GM23338 (cell line): ENCODE measurements at regions not wholly inside any gene's neighbourhood (a gene's known extent, or its start where the extent isn't known, plus 50 kb on each side); places are given as distances from the start of the nearest gene placed in this dataset.

Experiments
- ATAC-seq: fragments of 200-7000 bp; cut with Tn5 transposase; 3 replicates; pipeline ENCODE4 v1.9.1; 2020
- DNase-seq: peaks from one replicate; pipeline ENCODE4 v3.0.0-alpha.2; 2015; ENCODE audit warnings: low spot score
- H2AFZ ChIP-seq: fragments of 200-600 bp; sonication (generic); 2 replicates; pipeline ENCODE4 v1.8.0; 2016; ENCODE audit warnings: antibody characterized with exemption, mild to moderate bottlenecking, moderate library complexity
- H3F3A ChIP-seq: fragments of 200-600 bp; sonication (generic); replicated peaks from 2 replicates; pipeline ENCODE4 v1.8.0; 2017; ENCODE audit warnings: antibody characterized with exemption, mixed run types, low read depth
- H3K27ac ChIP-seq: fragments of 200-600 bp; sonication (generic); 2 replicates; pipeline ENCODE4 v1.6.1; 2016; ENCODE audit warnings: low read depth
- H3K27me3 ChIP-seq: fragments of 200-600 bp; sonication (generic); 2 replicates; pipeline ENCODE4 v1.8.0; 2016; ENCODE audit warnings: mild to moderate bottlenecking, mixed run types, moderate library complexity; ENCODE audit not compliant: insufficient read depth
- H3K36me3 ChIP-seq: fragments of 200-600 bp; sonication (generic); 2 replicates; pipeline ENCODE4 v1.8.0; 2016; ENCODE audit warnings: mild to moderate bottlenecking; ENCODE audit not compliant: insufficient read depth
- H3K4me1 ChIP-seq: fragments of 200-600 bp; sonication (generic); 2 replicates; pipeline ENCODE4 v1.8.0; 2016; ENCODE audit warnings: mild to moderate bottlenecking, moderate library complexity; ENCODE audit not compliant: insufficient read depth
- H3K4me2 ChIP-seq: fragments of 200-600 bp; sonication (generic); 2 replicates; pipeline ENCODE4 v1.7.1; 2017; ENCODE audit warnings: mixed run types
- H3K4me3 ChIP-seq: fragments of 200-600 bp; sonication (generic); 2 replicates; pipeline ENCODE4 v1.6.1; 2016; ENCODE audit warnings: mixed run types
- H3K79me2 ChIP-seq: fragments of 200-600 bp; sonication (generic); replicated peaks from 2 replicates; pipeline ENCODE4 v1.8.0; 2017; ENCODE audit warnings: mild to moderate bottlenecking; ENCODE audit not compliant: insufficient read depth
- H3K9me2 ChIP-seq: fragments of 200-600 bp; sonication (generic); 2 replicates; pipeline ENCODE4 v1.8.0; 2017; ENCODE audit not compliant: insufficient read depth
- H4K20me1 ChIP-seq: fragments of 200-600 bp; sonication (generic); replicated peaks from 2 replicates; pipeline ENCODE4 v1.8.0; 2017; ENCODE audit warnings: mild to moderate bottlenecking; ENCODE audit not compliant: insufficient read depth
- H3K27ac Mint-ChIP-seq: 2 replicates; pipeline ENCODE4 v1.8.0; 2020; ENCODE audit warnings: inconsistent platforms, mild to moderate bottlenecking, moderate library complexity, mixed read lengths
- H3K27me3 Mint-ChIP-seq: 3 replicates; pipeline ENCODE4 v1.8.0; 2022; ENCODE audit warnings: low read depth, mild to moderate bottlenecking, moderate library complexity, mixed read lengths, inconsistent platforms; ENCODE audit not compliant: insufficient read depth, poor library complexity
- H3K36me3 Mint-ChIP-seq: 3 replicates; pipeline ENCODE4 v1.8.0; 2021; ENCODE audit warnings: low read depth, mild to moderate bottlenecking, inconsistent platforms, moderate library complexity, mixed read lengths
- H3K4me1 Mint-ChIP-seq: 3 replicates; pipeline ENCODE4 v1.8.0; 2020; ENCODE audit warnings: mild to moderate bottlenecking, inconsistent platforms, mixed read lengths
- H3K4me3 Mint-ChIP-seq: 3 replicates; pipeline ENCODE4 v1.8.0; 2021; ENCODE audit warnings: moderate library complexity, mild to moderate bottlenecking, inconsistent platforms, mixed read lengths
- H3K9me3 Mint-ChIP-seq: 3 replicates; pipeline ENCODE4 v1.8.0; 2020; ENCODE audit warnings: moderate library complexity, mild to moderate bottlenecking, inconsistent platforms, mixed read lengths
- CREB1 ChIP-seq: fragments of 250-450 bp; sonication (Bioruptor Pico); IDR thresholded peaks from 2 replicates; pipeline ENCODE4 v1.5.0; 2020; ENCODE audit warnings: low read depth, mild to moderate bottlenecking, moderate library complexity
- EZH2 ChIP-seq: fragments of 200-600 bp; sonication (generic); IDR thresholded peaks from one replicate; pipeline ENCODE4 v1.8.0; 2017; ENCODE audit warnings: antibody characterized with exemption, mild to moderate bottlenecking, low read depth; ENCODE audit not compliant: unreplicated experiment
- EZH2phosphoT487 ChIP-seq: fragments of 200-600 bp; sonication (generic); IDR thresholded peaks from one replicate; pipeline ENCODE4 v1.8.1; 2018; ENCODE audit warnings: antibody characterized with exemption; ENCODE audit not compliant: unreplicated experiment
- JUNB ChIP-seq: IDR thresholded peaks from one replicate; pipeline ENCODE4 v1.6.1; 2016; ENCODE audit warnings: antibody characterized with exemption; ENCODE audit not compliant: unreplicated experiment
- NANOG ChIP-seq: IDR thresholded peaks from 2 replicates; pipeline ENCODE4 v1.6.1; 2016; ENCODE audit warnings: antibody characterized with exemption, borderline replicate concordance
- POLR2AphosphoS5 ChIP-seq: IDR thresholded peaks from 2 replicates; pipeline ENCODE4 v1.6.1; 2016; ENCODE audit warnings: antibody characterized with exemption, low read depth
- STAT1 ChIP-seq: IDR thresholded peaks from one replicate; pipeline ENCODE4 v1.6.1; 2016; ENCODE audit warnings: antibody characterized with exemption; ENCODE audit not compliant: unreplicated experiment
- ZNF331 ChIP-seq: fragments of 250-450 bp; sonication (Bioruptor Pico); IDR thresholded peaks from 2 replicates; pipeline ENCODE4 v1.5.0; 2020; ENCODE audit warnings: low read depth, mild to moderate bottlenecking, moderate library complexity
- ZNF462 ChIP-seq: fragments of 250-450 bp; sonication (Bioruptor Pico); IDR thresholded peaks from 2 replicates; pipeline ENCODE4 v1.5.0; 2020; ENCODE audit warnings: mild to moderate bottlenecking, moderate library complexity
- TF ChIP-seq, protein P1 (sequence below): IDR thresholded peaks from 2 replicates; pipeline ENCODE4 v1.6.1; 2016; ENCODE audit warnings: antibody characterized with exemption
- TF ChIP-seq, protein P2 (sequence below): IDR thresholded peaks from one replicate; pipeline ENCODE4 v1.6.1; 2018; ENCODE audit warnings: antibody characterized with exemption; ENCODE audit not compliant: unreplicated experiment
- TF ChIP-seq, protein P3 (sequence below), 2 experiments: fragments of 200-600 bp in 1 of 2; sonication (generic) in 1 of 2; conservative IDR thresholded peaks; 2 replicates each; pipeline versions ENCODE4 v1.5.1 to v1.6.1; 2016 to 2017; ENCODE audit warnings: antibody characterized with exemption in 2 of 2, low read depth in 2 of 2, mild to moderate bottlenecking in 2 of 2, moderate library complexity in 1 of 2

GRCh38 chr9:78695519-78695918 is 398.6 kb downstream of the PSAT1 start:
- Histone ChIP-seq H3K9me2 (no peaks in the 10 kb centered on the region), H3K79me2 (no peaks in the 10 kb centered on the region), H3K27me3 (no peaks in the 10 kb centered on the region), H4K20me1 (no peaks in the 10 kb centered on the region), H3K4me1 (no peaks in the 10 kb centered on the region), H3K4me2 (no peak overlapping the region), H3F3A (no peaks in the 10 kb centered on the region), H3K36me3 (no peaks in the 10 kb centered on the region), H2AFZ (no peak overlapping the region), H3K4me3 (no peak overlapping the region), H3K27ac (no peak overlapping the region)
- ATAC-seq (peak; percentile 36; the same call in 1 of the 3 replicates), DNase-seq (no peak)
- H3K9me3 Mint-ChIP-seq: no peaks in the 10 kb centered on the region; the same call in 2 of the 3 replicates
- peaks cover 9% of the 10 kb centered on the region; the same call in 2 of the 3 replicates for H3K4me1 Mint-ChIP-seq
- no peaks in the 10 kb centered on the region for H3K36me3 Mint-ChIP-seq
- H3K27ac Mint-ChIP-seq: no peak overlapping the region
- TF ChIP-seq, protein P1, sequence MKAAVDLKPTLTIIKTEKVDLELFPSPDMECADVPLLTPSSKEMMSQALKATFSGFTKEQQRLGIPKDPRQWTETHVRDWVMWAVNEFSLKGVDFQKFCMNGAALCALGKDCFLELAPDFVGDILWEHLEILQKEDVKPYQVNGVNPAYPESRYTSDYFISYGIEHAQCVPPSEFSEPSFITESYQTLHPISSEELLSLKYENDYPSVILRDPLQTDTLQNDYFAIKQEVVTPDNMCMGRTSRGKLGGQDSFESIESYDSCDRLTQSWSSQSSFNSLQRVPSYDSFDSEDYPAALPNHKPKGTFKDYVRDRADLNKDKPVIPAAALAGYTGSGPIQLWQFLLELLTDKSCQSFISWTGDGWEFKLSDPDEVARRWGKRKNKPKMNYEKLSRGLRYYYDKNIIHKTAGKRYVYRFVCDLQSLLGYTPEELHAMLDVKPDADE: no peak
- TF ChIP-seq, protein P2, sequence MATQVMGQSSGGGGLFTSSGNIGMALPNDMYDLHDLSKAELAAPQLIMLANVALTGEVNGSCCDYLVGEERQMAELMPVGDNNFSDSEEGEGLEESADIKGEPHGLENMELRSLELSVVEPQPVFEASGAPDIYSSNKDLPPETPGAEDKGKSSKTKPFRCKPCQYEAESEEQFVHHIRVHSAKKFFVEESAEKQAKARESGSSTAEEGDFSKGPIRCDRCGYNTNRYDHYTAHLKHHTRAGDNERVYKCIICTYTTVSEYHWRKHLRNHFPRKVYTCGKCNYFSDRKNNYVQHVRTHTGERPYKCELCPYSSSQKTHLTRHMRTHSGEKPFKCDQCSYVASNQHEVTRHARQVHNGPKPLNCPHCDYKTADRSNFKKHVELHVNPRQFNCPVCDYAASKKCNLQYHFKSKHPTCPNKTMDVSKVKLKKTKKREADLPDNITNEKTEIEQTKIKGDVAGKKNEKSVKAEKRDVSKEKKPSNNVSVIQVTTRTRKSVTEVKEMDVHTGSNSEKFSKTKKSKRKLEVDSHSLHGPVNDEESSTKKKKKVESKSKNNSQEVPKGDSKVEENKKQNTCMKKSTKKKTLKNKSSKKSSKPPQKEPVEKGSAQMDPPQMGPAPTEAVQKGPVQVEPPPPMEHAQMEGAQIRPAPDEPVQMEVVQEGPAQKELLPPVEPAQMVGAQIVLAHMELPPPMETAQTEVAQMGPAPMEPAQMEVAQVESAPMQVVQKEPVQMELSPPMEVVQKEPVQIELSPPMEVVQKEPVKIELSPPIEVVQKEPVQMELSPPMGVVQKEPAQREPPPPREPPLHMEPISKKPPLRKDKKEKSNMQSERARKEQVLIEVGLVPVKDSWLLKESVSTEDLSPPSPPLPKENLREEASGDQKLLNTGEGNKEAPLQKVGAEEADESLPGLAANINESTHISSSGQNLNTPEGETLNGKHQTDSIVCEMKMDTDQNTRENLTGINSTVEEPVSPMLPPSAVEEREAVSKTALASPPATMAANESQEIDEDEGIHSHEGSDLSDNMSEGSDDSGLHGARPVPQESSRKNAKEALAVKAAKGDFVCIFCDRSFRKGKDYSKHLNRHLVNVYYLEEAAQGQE: no peak
- TF ChIP-seq, protein P3, sequence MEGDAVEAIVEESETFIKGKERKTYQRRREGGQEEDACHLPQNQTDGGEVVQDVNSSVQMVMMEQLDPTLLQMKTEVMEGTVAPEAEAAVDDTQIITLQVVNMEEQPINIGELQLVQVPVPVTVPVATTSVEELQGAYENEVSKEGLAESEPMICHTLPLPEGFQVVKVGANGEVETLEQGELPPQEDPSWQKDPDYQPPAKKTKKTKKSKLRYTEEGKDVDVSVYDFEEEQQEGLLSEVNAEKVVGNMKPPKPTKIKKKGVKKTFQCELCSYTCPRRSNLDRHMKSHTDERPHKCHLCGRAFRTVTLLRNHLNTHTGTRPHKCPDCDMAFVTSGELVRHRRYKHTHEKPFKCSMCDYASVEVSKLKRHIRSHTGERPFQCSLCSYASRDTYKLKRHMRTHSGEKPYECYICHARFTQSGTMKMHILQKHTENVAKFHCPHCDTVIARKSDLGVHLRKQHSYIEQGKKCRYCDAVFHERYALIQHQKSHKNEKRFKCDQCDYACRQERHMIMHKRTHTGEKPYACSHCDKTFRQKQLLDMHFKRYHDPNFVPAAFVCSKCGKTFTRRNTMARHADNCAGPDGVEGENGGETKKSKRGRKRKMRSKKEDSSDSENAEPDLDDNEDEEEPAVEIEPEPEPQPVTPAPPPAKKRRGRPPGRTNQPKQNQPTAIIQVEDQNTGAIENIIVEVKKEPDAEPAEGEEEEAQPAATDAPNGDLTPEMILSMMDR (conservative IDR thresholded peaks at IDR 0.05; ENCODE audit: low read depth in 2 of 2): no peak
- TF ChIP-seq POLR2AphosphoS5: no peak
- no peak for TF ChIP-seq CREB1 (CRISPR knock-in tag)
- TF ChIP-seq JUNB: no peak
- no peak for TF ChIP-seq STAT1
- no peak for TF ChIP-seq EZH2
- TF ChIP-seq NANOG: no peak
- no peak for TF ChIP-seq EZH2phosphoT487
- no peak for TF ChIP-seq ZNF331
- TF ChIP-seq ZNF462 (CRISPR knock-in tag): no peak
- H3K4me3 Mint-ChIP-seq: no peak overlapping the region
- no peaks in the 10 kb centered on the region for H3K27me3 Mint-ChIP-seq
